GM13976 (cell line): ENCODE measurements at regions not wholly inside any gene's neighbourhood (a gene's known extent, or its start where the extent isn't known, plus 50 kb on each side); places are given as distances from the start of the nearest gene placed in this dataset.

Experiments used
- DNase-seq: peaks from one replicate; pipeline ENCODE4 v3.0.0; 2012; ENCODE audit warnings: low spot score
- CTCF ChIP-seq: IDR thresholded peaks from 2 replicates; pipeline ENCODE4 v1.5.1; 2012; ENCODE audit warnings: borderline replicate concordance, mild to moderate bottlenecking; ENCODE audit not compliant: insufficient read depth; ENCODE audit errors: extremely low read depth, missing control alignments, control extremely low read depth
- in situ Hi-C: fragments of 300-500 bp; cut with MboI; formaldehyde crosslinking; loops from one replicate; pipeline ENCODE4 v1.12.0; 2022; ENCODE audit warnings: low sequenced_read_pairs, mixed read lengths, inconsistent platforms; ENCODE audit not compliant: unreplicated experiment

DNA sequence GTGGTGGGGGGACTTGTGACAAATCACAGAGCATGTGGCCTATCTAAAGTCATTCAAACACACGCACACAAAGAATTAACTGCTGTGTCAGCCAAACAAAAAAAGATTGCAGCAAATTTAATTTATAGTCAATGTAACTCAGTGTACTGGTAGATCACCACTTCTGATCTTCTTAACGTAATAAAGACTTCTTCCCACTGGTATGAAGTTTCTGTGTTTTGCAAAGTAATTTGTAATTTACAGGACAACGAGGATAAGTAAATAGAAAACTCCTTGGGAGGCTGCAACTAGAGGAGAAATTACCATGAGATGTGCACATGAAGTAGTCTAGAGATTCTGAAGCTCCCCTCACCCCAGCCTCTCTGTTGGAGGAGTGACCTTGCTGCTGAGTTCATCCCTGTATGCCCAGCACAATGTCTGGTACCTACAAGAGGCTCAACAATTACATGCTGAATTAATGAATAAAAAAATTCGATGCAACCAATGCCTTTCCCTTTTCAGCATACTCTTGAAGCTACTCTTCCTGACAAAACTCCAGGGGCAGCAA lies 207.3 kb downstream of the ARRDC4 start:
- in situ Hi-C loops = no loop called here
- DNase-seq = no peak
- TF ChIP-seq CTCF = no peak

- no peak for TF ChIP-seq CTCF
- DNase-seq = no peak
Measured at GRCh38 chr15:98169551-98169950, 209.0 kb downstream of the ARRDC4 start.

GRCh38 chr15:98174286-98174685 lies 213.8 kb downstream of the ARRDC4 start:
- DNase-seq = no peak
- TF ChIP-seq CTCF = no peak
- in situ Hi-C loops = no loop called here

More at GRCh38 chr15:98169551-98169950, 209.0 kb downstream of the ARRDC4 start:
- in situ Hi-C loops = no loop called here

DNA sequence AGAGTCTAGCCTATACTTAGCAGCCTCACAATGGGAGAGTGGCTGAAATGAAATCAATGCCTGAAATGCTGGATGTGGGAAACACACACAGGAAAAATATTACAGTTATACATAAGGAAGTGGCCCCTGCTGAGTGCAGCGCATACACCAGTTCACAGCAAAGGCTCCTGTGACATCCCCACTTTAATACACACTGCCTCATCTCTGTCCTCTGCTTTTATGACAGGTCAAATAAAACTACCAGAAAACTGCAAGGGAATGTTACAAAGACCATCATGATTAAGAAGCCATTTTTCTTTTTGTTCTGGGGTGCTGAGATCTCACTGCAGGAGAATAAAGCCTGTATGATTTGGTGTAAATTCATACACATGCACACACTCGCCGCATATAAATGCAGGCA lies 214.3 kb downstream of the ARRDC4 start:
- TF ChIP-seq CTCF = no peak
- in situ Hi-C loops = no loop called here
- DNase-seq = no peak

GRCh38 chr15:98177966-98178592 lies 217.6 kb downstream of the ARRDC4 start:
- DNase-seq = peak; percentile 17
- in situ Hi-C loops = no loop called here
- TF ChIP-seq CTCF = peak; percentile 16

- in situ Hi-C loops = no loop called here
- TF ChIP-seq CTCF = no peak
- DNase-seq = no peak
Measured at GRCh38 chr15:98178861-98179260, 218.4 kb downstream of the ARRDC4 start.
